SK-MEL-5 (cell line): ENCODE measurements at regions not wholly inside any gene's neighbourhood (a gene's known extent, or its start where the extent isn't known, plus 50 kb on each side); places are given as distances from the start of the nearest gene placed in this dataset.

Experiments
- DNase-seq: peaks from one replicate; pipeline ENCODE4 v3.0.0-alpha.2; 2016; ENCODE audit warnings: low read depth, low spot score
- in situ Hi-C: cut with HindIII; loops from 2 replicates; pipeline ENCODE4 v1.10.0; 2016; ENCODE audit warnings: low sequenced_read_pairs, high pct_unique_total_duplicates, low pct_unique_long_range_greater_than_20kb

DNA sequence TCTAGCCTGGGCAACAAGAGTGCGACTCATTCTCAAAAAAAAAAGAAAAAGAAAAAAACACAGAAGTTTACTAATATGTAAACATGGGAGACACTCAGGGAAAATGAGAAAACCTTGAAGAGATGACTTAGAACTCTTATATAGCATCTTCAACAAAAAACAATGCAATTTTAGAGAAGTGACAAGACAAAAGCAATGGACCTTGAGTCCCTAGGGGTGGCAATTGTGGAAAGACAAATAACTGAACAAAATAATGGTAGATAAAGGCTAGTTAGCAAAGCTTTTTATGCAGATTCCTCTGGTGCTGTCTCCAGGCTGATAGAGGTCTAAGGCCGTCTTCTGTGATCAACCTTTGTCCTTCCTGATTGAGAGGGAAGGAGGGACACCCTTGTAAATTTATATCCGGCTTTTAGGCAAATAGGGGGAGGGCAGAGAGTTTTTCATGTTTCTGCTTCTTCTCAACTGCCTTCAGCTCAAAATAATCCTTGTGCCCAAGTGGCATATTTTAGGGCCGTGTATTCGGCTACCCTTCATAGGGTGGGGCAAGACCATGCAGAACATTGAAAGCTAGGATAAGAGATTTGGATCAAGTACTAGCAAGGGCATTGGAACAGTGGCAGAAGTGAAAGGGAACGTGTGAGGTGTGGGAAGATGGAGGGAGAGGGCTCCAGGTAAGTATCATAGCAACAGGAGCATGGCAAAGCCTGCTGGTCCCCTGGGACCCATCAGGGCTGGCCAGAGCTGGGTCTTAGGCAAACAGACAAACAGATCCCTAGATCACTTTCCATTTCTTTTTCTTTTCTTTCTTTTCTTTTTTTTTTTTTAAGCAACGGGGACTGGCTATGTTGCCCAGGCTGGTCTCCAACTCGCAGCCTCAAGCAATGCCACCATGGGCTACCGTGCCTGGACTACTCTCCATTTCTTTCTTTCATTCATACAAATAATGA is 95.0 kb upstream of the CALM2 start:
- in situ Hi-C loops = no loop called here
- DNase-seq = no peak

DNA sequence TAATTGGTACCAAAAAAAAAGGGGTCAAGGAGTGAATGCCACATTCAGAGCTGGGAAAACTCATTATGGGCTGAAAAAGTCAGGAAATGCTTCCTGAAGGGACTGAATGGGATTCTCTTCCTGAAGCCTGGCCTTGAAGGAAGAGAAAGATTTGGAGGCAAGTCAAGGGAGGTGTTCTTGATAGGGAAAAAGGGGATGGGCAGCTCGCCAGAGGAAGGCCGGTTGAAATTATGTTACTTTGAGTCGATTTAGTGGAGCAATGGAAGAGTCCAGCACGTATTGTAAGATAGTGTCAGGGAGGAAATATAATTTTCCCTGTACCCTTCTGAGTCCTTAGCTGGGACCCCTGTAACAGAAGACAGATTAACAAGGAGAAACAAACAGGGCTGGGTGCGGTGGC is 94.1 kb upstream of the CALM2 start:
- no peak for DNase-seq
- in situ Hi-C loops = no loop called here

DNA sequence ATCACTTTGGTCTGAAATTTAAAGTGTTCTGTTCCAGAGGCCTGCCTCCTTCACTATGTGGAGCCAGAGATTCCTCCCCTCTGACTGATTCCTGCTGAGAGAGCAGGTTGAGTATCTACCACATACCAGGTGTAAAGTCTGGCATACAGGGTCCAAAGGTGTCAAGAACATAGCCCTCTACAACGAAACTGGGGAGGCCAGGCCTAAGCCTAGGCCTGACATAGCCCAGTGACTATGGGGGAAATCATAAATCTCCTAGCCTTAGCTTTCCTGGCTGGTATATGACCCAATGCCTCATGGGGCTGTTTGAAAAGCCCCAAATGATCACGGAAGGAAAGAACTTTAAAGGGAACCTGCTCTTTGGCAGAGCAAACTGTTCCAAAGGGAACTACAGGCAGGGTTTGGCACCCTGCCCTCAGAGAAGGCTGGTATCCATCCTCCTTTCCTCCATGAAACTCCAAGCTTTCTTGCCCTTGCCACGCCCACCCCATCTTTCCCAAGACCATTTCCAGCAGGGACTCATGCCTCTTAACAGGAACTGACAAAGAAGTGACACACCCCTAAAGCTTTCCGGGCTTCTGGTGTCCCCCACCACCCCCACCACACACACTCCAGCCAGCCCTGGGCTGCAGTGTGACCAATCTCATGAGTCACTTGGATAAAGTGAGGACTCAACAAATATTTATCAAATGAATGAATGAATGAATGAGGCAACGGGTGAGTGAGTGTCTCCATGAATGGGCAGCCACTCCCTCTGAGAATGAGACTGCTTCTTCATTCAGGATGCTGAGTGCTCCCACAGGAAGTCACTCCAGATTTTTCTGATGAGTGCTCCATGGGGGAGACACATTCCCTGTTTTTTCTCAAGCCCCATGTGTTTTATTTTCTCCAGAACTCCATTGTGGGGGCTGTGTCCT is 93.3 kb upstream of the CALM2 start:
- peak; percentile 26 for DNase-seq
- in situ Hi-C loops = no loop called here

DNA sequence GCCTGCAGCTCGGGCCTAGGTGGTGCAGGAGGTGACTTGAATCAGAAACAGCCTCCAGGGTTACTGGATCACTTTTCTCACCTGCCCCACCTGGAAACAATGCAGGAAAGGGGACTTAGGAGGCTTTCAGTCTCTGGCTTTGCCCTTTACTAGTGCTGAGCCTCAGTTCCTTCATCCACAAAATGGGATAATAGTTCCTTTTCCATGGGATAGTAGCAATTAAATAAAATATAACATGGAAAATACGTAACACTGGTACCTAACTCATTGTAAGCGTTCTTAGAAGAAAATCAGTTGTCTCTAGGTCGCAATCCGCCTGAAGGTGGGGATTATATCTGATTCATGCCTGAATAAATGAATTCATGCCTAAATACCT is 91.4 kb upstream of the CALM2 start:
- no peak for DNase-seq
- in situ Hi-C loops = no loop called here

DNA sequence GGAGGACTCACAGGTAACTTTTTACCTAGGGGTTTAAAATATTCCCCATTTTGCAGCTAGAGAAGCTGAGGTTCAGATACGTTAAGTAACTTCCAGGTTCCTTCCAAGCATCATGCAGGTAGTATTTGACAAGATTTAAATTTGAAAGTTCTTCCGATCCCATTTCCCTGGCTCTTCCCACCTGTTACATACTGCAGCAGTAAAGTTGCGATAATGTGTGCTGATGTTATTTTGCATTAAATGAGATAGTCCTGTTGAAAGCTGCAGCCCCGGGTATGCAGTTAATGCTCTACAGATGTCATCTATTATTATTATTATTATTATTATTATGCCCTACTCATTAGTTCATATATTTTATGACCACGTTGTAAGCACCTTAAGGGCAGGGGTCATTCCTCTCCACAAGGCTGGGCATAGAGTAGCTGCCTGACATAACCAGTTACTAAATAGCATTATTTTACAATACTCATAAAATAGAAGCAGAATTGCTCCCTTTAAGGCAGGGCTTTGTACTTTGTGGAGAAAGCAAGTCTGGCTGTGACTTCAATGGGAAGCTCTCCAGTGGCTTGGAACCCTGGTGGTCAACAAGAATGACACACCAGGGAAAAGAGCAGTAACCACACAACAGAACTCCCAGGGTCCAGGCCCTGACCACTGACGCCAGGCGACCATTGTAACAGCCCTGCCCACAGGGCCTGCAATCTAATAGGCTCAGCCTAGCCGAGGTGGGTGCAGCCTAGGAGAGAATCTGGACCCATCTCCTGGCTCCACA is 90.8 kb upstream of the CALM2 start:
- DNase-seq = no peak
- in situ Hi-C loops = no loop called here

DNA sequence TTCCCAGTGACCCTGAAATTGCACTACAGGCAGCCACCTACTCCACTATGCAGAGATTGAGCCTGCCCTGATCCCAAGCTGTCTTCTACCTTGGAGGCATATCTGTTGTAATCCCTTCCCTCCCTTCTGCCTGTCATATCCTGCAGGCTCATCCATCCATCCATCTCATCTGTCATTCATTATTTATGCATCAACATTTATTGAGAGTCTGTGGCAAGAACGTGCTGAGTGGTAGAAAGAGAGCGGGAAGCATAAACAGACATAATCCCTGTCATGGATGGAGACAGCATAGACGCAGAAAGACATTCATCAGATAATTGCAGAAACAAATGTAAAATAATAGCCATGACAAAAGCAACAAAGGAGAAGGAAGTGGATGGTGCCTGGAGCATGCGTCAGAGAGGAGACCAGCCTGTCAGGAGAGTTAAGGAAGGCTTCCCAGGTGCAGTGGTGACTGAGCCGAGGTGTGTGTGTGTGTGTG is 89.5 kb upstream of the CALM2 start:
- no peak for DNase-seq
- in situ Hi-C loops = no loop called here

DNA sequence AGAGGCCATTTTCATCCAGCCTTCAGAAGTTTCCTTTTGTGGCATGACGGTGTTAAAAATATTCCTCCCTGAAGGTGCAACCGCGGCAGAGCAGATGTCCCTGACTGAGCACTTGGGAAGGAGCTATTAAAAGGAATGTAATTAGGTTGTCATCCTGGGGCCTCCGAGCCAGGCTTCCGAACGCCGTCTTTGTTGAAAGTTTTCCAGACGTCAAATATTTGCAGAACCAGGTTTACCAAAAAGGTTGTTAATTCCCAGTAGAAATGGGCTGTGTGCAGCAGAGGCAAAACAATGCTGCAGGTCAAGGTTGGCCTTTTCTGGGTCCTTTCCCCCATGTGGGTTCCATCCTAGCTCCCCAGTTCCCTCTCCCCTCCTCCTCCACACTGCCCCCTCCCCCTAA is 88.8 kb upstream of the CALM2 start:
- in situ Hi-C loops = no loop called here

DNA sequence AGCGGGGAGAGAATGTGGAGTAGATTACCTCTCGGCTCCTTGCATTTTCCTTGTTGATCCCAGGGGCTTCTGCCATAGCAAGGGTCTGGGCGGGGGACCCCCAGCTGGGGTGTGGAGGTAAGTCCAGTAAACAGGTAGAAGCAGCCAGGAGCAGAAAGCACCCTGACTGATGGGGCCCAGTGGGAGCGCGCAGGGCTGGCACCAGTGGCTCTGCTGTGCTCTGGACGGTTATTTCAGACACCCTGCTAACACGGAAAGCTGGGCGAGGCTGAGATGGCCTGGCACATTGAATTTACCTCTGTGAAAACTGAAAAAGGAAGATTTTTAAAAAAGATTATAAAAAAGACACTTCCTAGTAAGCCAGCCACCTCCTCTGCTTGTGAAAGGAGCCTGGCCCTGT is 88.4 kb upstream of the CALM2 start:
- DNase-seq = no peak
- in situ Hi-C loops = no loop called here

More for the DNA sequence above, 88.8 kb upstream of the CALM2 start:
- DNase-seq = no peak

DNA sequence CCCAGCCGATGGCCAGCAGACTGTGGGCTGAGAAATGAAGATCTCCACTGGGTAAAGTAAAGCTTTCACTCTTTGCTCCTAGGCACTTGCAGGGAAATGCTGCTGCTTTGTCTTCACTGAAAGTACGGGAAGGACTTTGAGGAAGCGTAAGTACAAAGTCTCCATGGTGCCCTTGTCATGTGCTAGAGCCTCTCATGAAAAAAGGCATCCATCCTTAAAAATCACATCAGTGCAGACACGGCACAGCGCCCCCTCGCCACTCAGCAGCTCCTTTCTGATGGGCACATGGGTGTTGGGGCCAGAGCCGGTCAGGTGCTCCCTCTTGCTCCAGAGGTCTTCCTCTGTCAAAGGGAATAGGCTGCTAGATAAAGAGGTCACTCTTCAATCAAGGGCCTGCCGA is 87.8 kb upstream of the CALM2 start:
- in situ Hi-C loops = no loop called here
- peak; percentile 51 for DNase-seq

DNA sequence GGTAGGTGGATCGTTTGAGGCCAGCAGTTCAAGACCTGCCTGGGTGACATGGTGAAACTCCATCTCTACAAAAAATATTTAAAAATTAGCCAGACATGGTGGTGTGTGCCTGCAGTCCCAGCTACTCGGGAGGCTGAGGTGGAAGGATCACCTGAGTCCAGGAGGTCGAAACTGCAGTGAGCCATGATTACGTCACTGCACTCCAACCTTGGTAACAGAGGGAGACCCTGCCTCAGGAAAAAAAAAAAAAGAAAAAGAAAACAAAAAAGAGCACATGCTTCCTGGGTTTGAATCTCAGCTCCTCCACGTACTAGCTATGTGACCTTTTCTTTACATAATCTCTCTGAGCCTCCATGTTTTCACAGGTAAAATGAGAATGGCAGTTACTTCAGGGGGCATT is 86.3 kb upstream of the CALM2 start:
- DNase-seq = no peak
- in situ Hi-C loops = no loop called here

DNA sequence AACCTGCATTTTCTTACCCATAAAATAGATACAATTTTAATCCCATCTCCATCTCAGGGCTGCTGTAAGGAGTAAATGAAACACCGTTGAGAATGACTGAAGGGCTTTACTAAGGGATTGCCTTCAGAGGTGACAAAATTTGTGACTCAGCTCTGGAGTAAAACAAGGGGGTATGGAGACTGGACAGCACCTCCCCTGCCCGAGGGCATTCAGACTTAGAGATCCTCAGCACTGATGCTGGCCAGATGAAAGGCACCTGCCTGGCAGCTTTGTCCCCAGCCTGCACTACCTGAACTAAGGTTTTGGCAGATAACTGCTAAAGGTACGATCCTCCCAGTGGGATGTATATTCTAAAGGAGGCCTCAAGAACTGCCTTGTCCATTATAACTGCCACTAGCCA is 84.7 kb upstream of the CALM2 start:
- no peak for DNase-seq
- in situ Hi-C loops = no loop called here

DNA sequence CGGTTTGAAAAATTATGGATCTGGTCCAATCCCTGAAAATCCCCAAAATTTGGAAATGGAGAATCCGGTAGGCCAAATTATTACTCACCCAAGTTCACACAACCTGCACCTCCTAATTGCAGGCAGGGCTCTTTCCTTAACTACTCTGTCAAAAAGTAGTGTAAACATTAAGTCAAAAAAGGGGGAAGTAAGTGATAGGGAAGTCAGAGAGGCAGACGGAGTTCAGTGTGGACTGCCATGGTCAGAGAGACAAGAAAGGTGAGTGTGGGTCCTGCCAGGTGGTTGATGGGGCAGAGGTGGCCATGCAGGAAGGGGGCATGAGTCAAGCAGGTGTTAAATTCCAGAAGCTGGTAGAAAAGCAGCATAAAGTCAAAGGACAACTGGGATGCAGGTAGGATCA is 83.5 kb upstream of the CALM2 start:
- DNase-seq = no peak
- in situ Hi-C loops = no loop called here

DNA sequence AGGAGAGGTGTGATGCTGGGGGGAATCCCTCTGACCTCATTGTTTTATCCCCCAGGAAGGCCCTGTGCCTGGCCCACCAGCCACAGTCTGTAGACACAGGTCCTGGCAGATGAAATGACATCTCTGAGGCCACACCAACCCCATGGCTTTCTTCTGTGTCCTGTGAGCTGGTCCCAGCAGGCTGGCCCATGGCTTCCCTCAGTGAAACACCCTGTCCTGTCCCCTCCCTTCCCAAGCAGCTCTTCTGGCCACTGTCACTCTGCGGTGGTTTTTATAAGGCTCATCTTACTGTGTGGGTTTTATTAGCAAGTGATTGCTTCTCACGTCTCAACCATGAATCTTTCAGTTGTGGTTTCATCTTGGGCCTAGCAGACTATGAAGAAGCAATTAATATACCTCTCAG is 81.6 kb upstream of the CALM2 start:
- DNase-seq = no peak

DNA sequence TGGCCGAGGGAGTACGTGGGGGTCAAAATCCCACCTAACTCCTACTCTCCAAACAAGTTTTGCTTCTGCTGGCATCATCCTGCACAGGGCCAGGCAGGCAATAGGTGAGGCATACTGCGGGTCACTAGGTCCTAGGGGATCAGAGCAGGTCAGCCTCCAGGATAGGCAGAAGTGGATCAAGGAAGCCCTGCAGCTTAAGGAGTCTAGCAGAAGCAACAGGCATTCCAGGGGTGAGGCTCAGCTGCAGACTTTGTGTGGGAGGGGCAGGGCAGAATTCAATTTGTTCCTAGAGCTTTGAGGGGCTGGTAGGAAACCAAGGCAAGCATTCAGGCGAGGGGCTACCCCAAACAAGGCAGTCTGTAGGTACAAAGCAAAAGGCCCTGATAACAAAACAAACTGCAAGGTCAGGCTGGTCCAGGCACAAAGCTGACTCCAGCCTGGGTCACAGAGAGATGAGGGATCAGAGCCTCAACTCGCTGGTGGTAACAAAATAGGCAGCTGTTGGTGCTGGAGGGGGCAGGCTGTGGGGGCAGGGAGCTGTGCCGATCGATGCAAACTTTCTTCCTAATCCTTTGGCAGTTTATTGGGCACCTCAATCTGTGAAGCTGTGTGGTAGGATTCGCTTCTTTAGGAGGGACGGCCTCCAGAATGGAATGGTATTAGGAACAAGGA is 80.2 kb upstream of the CALM2 start:
- DNase-seq = no peak
- in situ Hi-C loops = no loop called here

More for the DNA sequence above, 81.6 kb upstream of the CALM2 start:
- in situ Hi-C loops = no loop called here

DNA sequence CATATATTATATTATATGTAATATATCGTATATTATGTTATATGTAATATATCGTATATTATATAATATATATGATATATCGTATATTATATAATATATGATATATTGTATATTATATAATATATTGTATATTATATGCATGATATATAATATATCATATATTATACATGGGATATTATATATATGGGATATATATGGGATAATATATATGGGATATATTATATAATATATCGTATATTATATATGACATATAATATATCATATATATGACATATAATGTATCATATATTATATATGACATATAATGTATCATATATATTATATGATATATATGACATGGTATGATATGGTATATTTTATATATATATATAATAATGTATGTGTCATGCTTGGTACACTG is 79.5 kb upstream of the CALM2 start:
- in situ Hi-C loops = no loop called here
- DNase-seq = no peak

DNA sequence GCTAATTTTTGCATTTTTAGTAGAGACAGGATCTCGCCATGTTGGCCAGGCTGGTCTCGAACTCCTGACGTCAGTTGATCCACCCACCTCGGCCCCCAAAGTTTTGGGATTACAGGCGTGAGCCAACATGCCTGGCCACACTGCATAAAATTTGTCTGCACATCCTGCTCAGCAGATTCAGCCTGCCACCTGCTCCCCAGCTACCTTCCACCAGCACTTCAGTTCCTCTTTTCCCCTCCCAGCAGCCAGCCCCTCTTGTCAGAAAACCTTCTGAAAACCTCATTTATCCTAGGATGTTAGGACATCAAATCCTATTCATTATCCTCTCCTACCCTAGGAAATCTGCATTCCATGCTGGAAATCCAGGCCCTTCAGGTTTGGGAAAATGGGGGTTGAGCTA is 78.2 kb upstream of the CALM2 start:
- no peak for DNase-seq
- in situ Hi-C loops = no loop called here

DNA sequence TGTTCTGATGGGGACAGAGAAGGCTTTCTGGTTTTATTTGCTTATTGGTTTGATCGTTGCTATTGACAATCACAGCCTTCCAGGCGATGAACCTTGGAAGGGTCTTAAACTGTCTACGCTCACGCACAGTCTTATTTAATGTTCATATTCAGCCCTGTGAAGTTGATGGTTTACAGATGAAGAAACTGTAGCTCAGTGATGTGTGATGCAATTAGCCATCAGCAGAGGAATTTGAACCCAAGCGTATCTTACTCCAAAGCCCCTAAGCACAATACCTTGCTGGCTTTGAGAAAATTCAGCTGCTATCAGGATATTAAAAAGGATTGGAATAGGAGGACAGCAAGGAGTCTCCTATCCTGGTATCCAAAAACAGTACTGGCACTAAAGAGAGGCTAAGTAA is 77.1 kb upstream of the CALM2 start:
- DNase-seq = no peak
- in situ Hi-C loops = no loop called here

DNA sequence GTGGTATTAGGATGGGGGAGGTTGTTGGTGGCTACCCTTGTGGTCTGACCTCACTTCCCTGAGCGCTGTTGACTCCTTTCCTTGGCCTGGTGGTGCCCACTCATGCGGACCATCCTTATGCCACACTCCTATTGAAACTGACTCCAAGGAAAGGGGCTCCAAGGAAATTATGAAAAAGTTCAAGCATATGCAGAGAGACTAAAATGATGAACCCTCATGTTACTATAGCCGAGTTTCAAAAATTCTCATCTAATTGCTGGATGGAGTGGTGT is 75.0 kb upstream of the CALM2 start:
- DNase-seq = no peak
- in situ Hi-C loops = no loop called here
